DMS114 treated with DMSO at 0.1 percent for 48 hours (cell line): ENCODE measurements at regions not wholly inside any gene's neighbourhood (a gene's known extent, or its start where the extent isn't known, plus 50 kb on each side); places are given as distances from the start of the nearest gene placed in this dataset.
"Not testable (repeated sequence)": the region's sequence is repeated elsewhere in the genome, so short reads cannot be mapped to it uniquely, and the experiment has no call there.

ENCODE experiments used
- DNase-seq: peaks from one replicate; lab custom pipeline; 2025; ENCODE audit not compliant: unreplicated experiment; lab: John Stamatoyannopoulos, UW

DNA sequence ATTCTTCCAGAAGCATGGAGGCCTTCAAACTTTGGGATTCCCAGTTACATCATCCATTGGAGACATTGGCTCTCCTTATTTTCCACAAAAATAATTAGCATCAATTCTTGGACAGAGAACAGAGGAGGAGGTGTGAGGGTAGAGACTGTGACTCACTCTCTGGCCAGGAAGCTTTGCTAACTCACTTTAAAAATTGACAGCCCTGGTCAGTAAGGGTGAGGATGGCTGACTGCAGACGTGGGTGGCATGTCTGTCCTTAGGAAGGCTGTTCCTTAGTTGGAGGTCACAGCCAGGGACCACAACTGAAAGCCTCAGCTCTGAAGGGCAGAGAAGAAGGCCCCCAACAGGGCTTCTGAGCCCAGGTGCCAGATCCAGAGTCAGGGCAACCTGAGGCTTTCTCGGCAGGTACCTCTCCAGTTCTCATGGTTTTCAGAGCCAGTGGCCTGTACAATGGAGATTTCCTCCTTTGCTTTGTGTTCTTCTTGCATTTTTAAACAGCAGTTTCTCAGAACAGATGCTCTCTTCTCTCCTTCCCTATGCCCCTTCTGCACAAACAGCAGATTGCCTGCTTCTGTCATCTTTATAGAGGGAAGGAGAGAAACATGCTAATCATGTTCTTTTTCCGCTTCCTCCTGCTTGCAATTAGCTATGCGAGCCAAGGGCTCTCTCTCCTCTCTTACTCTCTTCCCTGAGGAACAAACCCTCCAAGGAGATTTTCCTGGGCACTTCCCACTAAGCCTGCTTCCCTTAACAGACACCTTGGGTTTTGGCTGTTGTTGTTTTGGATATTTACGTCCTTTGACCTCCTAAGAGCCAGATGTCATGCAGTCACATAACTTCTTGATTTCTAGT is 92.5 kb upstream of the ZNF366 start:
- no peak for DNase-seq

DNA sequence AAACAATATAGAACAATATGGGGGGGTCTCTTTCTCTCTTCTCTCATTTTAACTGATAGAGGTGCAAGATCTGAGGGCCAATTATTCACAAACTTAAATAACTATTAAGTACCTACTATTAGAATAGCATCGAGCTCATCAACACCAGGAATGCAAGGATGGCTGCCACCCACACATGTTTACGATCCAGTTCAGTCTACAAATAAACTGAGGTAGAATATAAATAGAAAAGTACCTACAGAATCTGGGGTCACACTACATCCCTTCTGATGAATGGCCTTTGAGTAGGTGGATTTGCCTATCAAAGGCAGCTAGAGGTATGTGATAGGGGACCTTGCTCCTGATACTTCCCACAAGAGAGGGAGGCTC is 91.8 kb upstream of the ZNF366 start:
- no peak for DNase-seq

DNA sequence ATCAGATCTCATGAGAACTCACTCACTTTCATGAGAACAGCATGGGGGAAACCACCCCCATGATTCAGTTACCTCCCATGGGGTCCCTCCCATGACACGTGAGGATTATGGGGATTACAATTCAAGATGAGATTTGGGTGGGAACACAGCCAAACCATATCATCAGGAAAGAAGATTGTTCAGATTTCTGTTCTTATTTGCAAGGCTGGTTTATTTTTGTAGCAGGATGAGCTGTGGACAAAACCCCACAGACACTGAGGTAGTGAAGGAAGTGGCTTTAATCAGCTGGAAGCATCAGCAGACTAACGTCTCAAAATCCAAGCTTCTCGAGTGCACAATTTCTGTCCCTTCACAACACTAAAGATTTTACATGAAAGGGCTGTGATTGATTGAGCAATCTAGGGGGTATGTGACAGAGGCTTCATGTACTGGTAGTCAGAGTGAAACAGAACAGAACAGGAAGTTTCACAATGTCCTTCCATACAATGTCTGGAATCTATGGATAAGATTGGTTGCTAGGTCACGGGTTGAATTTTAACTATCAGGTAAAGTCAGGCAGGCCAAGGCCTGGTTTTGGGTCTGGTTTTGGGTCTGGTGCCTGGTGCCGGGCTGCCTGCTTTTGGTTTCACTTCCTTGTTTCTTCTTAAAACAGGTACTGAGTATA is 91.3 kb upstream of the ZNF366 start:
- no peak for DNase-seq

- DNase-seq, result no peak
These were observed 90.3 kb upstream of the ZNF366 start for GRCh38 chr5:72597456-72597948.

DNA sequence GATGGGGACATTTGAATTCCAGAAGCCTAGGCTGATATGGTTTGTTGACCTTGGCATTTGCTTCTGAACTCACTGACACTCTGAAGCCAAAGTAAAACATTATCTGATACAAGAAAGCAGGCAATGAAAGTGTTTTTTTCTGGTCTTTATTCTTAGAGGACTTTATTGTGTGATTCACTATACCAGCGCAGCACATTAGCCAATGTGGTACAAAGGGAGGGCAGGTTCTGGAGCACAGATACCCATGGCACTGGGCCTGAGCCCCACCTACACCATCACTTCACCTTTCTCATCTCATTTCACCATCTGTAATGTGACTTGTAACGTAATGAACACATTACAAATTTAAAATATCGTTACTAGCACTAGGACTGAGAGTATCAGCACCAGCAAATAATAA is 89.7 kb upstream of the ZNF366 start:
- DNase-seq, result no peak

- DNase-seq, result no peak
These were observed 81.4 kb upstream of the ZNF366 start for GRCh38 chr5:72588640-72589039.

- no peak for DNase-seq
These were observed 80.6 kb upstream of the ZNF366 start for GRCh38 chr5:72587661-72588308.

DNA sequence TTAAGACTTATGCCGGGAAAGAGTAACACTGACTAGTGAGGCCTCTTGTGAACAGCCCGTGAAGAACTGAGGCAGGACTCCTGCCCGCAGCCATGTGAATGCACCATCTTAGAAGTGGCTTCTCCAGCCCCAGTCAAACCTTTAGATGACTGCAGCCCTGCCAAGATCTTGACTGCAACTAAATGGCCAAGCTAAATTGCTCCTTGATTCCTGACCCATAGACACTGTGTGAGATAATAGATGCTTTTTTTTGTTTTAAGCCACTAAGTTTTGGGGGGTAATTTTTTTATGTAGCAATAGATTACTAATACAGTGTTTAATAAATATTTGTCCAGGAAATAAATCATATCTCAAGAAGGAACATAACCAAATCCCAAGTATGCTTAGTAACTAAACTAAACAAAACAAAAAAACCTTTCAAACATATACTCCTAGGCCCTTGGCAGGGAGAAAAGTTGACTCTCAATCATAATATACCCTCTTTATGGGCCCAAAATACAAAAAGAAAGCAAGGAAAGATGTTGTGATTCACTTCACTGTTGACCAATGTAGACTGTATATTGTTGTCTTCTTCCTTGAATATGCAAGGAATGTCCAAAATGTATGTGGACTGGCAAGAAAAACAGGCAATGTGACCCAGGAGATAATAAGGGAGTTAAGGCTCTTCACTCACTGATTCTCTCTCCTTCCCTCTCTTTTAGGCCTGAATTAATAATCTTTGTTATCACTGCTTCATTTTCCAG is 79.7 kb upstream of the ZNF366 start:
- DNase-seq, result no peak

GRCh38 chr5:72584466-72584865 is 77.3 kb upstream of the ZNF366 start:
- no peak for DNase-seq

DNA sequence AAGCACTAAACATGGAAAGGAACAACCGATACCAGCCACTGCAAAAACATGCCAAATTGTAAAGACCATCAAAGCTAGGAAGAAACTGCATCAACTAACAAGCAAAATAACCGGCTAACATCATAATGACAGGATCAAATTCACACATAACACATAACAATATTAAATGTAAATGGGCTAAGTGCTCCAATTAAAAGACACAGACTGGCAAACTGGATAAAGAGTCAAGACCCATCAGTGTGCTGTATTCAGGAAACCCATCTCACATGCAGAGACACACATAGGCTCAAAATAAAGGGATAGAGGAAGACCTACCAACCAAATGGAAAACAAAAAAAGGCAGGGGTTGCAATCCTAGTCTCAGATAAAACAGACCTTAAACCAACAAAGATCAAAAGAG is 72.1 kb upstream of the ZNF366 start:
- DNase-seq, result not testable (repeated sequence)

- no peak for DNase-seq
These were observed 65.1 kb upstream of the ZNF366 start for GRCh38 chr5:72572236-72572765.

GRCh38 chr5:72569408-72569944 is 62.3 kb upstream of the ZNF366 start:
- DNase-seq, result no peak

DNA sequence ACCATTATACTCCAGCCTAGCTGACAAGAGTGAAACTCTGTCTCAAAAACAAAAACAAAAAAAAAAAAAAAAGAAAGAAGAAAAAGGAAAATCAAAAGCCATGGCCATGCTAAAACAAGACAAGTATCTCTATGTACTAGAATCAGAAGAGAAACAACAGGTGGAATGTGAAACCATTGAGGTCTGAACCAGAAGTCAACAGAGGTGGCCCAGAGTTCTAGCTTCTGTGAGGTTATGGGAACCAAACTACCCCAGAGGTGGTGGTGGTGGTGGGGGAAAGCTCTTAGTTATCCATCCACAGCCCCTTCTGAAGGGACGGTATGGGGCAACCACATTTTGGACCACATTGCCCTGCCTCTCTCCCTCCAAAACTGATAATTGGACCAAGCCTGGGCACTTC is 59.5 kb upstream of the ZNF366 start:
- no peak for DNase-seq

GRCh38 chr5:72565513-72566289 is 58.5 kb upstream of the ZNF366 start:
- DNase-seq, result no peak

- no peak for DNase-seq
These were observed 55.5 kb upstream of the ZNF366 start for GRCh38 chr5:72562717-72563116.

DNA sequence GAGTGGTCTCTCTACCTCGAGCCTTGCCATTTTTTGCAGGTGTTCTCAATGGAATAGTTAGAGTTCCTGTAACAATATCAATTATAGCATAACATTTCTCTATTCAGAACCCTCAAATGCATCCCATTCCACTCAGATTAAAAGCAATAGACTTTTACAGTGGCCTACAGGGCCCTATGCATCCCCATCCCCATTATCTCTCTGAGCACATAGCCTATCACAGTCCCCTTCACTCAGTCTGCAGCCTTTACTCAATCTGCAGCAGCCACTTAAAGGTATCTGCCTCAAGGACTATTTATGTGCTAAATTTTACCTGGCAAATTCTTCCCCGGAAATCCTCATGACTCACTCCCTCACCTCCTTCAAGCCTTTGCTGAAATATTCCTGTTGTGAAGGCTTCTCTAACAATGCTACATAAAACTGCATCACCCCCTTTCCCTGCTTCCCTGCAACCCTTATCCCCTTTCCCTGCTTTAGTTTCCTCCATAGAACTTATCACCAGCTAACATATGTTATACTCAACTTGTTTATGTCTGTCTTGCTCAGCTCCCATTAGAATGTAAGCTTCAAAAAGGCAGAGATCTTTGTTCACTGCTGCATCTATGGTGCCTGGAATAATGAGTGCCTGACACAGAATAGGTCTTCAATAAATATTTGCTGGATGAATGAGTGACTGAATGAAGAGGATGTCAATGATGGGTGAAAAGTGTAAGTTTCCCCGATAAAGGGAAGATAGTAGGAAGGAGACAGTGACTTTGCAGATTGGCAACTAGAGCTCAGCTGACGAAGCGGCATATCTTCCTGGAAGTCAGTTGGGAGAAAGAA is 54.1 kb upstream of the ZNF366 start:
- DNase-seq, result no peak

DNA sequence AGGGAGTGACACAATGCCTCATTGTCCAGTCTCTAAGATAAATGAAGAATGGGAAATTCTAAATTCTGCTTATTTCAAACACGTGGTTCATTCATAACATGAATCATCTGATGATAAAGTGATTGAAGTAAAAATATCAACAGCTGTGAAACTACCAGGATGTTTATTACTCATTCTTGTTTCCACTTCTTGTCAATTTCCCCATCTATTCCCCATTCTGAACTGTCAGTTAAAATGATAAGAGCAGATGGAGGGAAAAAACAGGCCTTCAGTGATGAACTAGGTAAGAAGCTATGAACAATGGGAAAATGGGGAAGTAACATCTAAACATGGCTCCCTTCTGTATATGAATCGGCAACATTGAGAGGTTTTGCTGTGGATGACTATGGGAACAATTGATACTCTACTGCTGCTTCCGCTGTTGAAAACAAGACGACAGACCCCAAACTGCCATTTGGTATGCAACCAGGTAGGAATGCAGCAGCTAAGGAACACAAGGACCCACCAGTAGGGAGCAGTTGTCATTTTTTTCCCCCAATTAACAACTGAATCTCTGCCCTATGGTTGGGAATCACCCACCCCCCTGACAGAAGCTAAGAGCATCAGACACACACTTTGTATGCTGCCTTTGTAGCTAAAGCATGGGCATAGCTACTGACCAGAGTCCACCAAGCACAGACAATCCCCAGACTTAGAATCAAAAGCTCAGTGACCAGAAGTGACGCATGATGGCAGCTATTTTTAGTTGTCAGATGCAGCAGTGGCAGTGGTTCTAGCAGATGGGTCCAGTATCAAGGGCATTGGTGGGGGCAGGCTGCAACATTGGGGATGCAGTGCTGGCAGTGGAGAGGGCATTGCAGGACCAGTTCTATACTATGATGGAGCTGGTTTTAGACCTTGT is 52.9 kb upstream of the ZNF366 start:
- no peak for DNase-seq

- no peak for DNase-seq
These were observed 51.2 kb upstream of the ZNF366 start for GRCh38 chr5:72558383-72558782.
